Smooth muscle cell (in vitro differentiated cells): ENCODE measurements at regions not wholly inside any gene's neighbourhood (a gene's known extent, or its start where the extent isn't known, plus 50 kb on each side); places are given as distances from the start of the nearest gene placed in this dataset.
"Not testable (repeated sequence)": the region's sequence is repeated elsewhere in the genome, so short reads cannot be mapped to it uniquely, and the experiment has no call there.

Experiments used
- DNase-seq: peaks from one replicate; lab custom pipeline; 2025; ENCODE audit not compliant: unreplicated experiment; lab: John Stamatoyannopoulos, UW
- H2AFZ ChIP-seq: fragments of 200-600 bp; sonication (generic); 2 replicates; pipeline ENCODE4 v1.6.0; 2016; ENCODE audit warnings: antibody characterized with exemption, low read depth, mild to moderate bottlenecking
- H3F3A ChIP-seq: fragments of 200-600 bp; sonication (generic); 2 replicates; pipeline ENCODE4 v1.6.0; 2017; ENCODE audit warnings: antibody characterized with exemption, low read depth
- H3K27ac ChIP-seq: fragments of 200-600 bp; sonication (generic); 2 replicates; pipeline ENCODE4 v1.5.1; 2016; ENCODE audit warnings: low read depth, mild to moderate bottlenecking
- H3K27me3 ChIP-seq: fragments of 200-600 bp; sonication (generic); 2 replicates; pipeline ENCODE4 v1.6.1; 2016; ENCODE audit warnings: low read depth, mild to moderate bottlenecking
- H3K36me3 ChIP-seq: fragments of 200-600 bp; sonication (generic); 2 replicates; pipeline ENCODE4 v1.5.1; 2016; ENCODE audit warnings: low read depth
- H3K4me1 ChIP-seq: fragments of 200-600 bp; sonication (generic); 2 replicates; pipeline ENCODE4 v1.5.1; 2016; ENCODE audit warnings: low read depth
- H3K4me2 ChIP-seq: fragments of 200-600 bp; sonication (generic); 2 replicates; pipeline ENCODE4 v1.6.0; 2016; ENCODE audit warnings: mild to moderate bottlenecking
- H3K4me3 ChIP-seq: fragments of 200-600 bp; sonication (generic); 2 replicates; pipeline ENCODE4 v1.5.1; 2016; ENCODE audit warnings: mild to moderate bottlenecking
- H3K79me2 ChIP-seq: fragments of 200-600 bp; sonication (generic); 2 replicates; pipeline ENCODE4 v1.6.0; 2016; ENCODE audit warnings: low read depth, mild to moderate bottlenecking
- H3K9ac ChIP-seq: fragments of 200-600 bp; sonication (generic); 2 replicates; pipeline ENCODE4 v1.6.0; 2016; ENCODE audit warnings: low read depth
- H3K9me3 ChIP-seq: fragments of 200-600 bp; sonication (generic); replicated peaks from 2 replicates; pipeline ENCODE4 v1.5.1; 2016; ENCODE audit warnings: low read depth
- H4K20me1 ChIP-seq: fragments of 200-600 bp; sonication (generic); 2 replicates; pipeline ENCODE4 v1.6.0; 2016; ENCODE audit warnings: low read depth
- WGBS: methylation state at CpG from one replicate; pipeline ENCODE4 v1.1.7; 2016; ENCODE audit warnings: low lambda C conversion rate; 5-methylcytosine and 5-hydroxymethylcytosine counted together
- TF ChIP-seq, protein P1 (sequence below): fragments of 200-600 bp; sonication (generic); IDR thresholded peaks from 2 replicates; pipeline ENCODE4 v1.5.1; 2017; ENCODE audit warnings: borderline replicate concordance, mild to moderate bottlenecking, antibody characterized with exemption; ENCODE audit not compliant: insufficient read depth, poor library complexity, severe bottlenecking

DNA sequence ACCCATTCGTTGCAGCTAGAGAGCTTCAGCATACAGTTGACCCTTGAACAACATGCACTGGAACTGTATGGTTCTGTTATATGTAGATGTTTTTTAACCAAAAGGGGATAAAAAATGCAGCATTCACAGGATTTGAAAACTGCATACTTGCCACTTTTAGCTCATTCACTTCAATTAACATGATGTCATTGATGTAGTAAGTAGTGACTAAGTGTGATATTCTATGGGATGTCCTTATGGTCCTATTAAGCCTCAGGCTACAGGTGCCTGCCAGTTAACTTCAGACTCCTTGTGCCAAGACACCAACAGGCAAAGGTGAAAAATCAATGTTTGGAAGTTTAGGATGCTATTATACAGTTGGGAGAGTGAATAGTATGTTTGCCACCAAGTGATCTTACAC lies 553.6 kb upstream of the NECTIN3 start:
- peaks cover 8% of the 10 kb centered on the region for H3K4me1 ChIP-seq
- H3F3A ChIP-seq: peaks cover 11% of the 10 kb centered on the region
- H3K4me3 ChIP-seq: no peak overlapping the region
- no peak overlapping the region for H2AFZ ChIP-seq
- no peaks in the 10 kb centered on the region for H3K27me3 ChIP-seq
- H3K9ac ChIP-seq: no peak overlapping the region
- TF ChIP-seq, protein P1, sequence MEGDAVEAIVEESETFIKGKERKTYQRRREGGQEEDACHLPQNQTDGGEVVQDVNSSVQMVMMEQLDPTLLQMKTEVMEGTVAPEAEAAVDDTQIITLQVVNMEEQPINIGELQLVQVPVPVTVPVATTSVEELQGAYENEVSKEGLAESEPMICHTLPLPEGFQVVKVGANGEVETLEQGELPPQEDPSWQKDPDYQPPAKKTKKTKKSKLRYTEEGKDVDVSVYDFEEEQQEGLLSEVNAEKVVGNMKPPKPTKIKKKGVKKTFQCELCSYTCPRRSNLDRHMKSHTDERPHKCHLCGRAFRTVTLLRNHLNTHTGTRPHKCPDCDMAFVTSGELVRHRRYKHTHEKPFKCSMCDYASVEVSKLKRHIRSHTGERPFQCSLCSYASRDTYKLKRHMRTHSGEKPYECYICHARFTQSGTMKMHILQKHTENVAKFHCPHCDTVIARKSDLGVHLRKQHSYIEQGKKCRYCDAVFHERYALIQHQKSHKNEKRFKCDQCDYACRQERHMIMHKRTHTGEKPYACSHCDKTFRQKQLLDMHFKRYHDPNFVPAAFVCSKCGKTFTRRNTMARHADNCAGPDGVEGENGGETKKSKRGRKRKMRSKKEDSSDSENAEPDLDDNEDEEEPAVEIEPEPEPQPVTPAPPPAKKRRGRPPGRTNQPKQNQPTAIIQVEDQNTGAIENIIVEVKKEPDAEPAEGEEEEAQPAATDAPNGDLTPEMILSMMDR: no peak
- no peaks in the 10 kb centered on the region for H4K20me1 ChIP-seq
- H3K79me2 ChIP-seq: no peaks in the 10 kb centered on the region
- H3K27ac ChIP-seq: no peak overlapping the region
- no peaks in the 10 kb centered on the region for H3K36me3 ChIP-seq
- no peaks in the 10 kb centered on the region for H3K9me3 ChIP-seq
- WGBS: 96% methylated on average over 1 of the region's 1 CpG
- DNase-seq: no peak
- H3K4me2 ChIP-seq: no peak overlapping the region

DNA sequence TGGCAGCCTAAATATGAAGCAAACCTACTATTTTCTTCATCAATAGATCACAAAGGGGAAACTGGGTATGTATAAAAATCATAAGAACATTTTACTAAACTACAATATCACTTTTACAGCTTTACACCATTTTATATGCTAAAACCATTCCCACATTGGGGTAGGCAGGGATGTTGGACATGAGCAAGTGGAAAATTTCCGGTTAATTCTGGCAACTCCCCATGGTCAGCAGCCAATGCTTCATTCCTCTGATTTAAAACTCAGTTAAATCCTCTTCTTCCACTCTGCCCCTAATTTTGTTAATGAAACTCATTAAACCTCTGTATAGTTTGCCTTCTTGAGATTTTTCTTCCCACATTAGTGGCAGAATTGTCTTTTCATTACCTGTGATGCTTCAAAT lies 552.5 kb upstream of the NECTIN3 start:
- Histone ChIP-seq H3K27me3 (no peaks in the 10 kb centered on the region), H2AFZ (no peak overlapping the region), H3K36me3 (no peaks in the 10 kb centered on the region), H3K4me3 (no peak overlapping the region), H3K9me3 (no peaks in the 10 kb centered on the region), H3K4me2 (no peak overlapping the region), H4K20me1 (no peaks in the 10 kb centered on the region), H3K27ac (no peak overlapping the region), H3F3A (peaks cover 11% of the 10 kb centered on the region), H3K4me1 (peaks cover 8% of the 10 kb centered on the region), H3K79me2 (no peaks in the 10 kb centered on the region), H3K9ac (no peak overlapping the region)
- TF ChIP-seq, protein P1: no peak
- 95% methylated on average over 1 of the region's 1 CpG for WGBS
- DNase-seq: no peak

DNA sequence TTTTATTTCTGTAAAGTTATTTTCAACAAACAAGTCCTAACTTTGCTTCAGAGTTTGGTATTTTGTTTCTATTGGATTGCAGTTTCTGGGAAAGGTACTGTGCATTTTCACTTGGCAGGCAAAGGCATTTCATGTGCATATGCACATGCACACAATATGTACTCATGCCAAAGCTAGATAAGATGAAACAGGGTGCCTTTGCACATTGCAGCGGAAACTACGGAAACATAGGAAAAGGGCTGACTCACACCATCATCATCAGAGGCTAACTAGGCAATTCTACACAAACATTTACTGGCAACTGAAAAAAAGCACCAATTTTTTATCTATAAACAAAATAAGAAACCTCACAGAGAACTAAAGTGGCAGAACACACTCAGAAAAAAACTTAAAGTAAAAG lies 550.6 kb upstream of the NECTIN3 start:
- peaks cover 11% of the 10 kb centered on the region for H3F3A ChIP-seq
- H3K27me3 ChIP-seq: no peaks in the 10 kb centered on the region
- DNase-seq: no peak
- H3K9ac ChIP-seq: peak overlapping the region; percentile 73
- H3K9me3 ChIP-seq: no peaks in the 10 kb centered on the region
- peak overlapping the region; percentile 87 for H3K27ac ChIP-seq
- H3K4me3 ChIP-seq: no peak overlapping the region
- peak overlapping the region; percentile 36 for H3K4me2 ChIP-seq
- WGBS: 18% methylated on average over 2 of the region's 2 CpGs
- H3K79me2 ChIP-seq: no peaks in the 10 kb centered on the region
- H2AFZ ChIP-seq: peak overlapping the region; percentile 41
- H3K4me1 ChIP-seq: peaks cover 8% of the 10 kb centered on the region
- no peaks in the 10 kb centered on the region for H4K20me1 ChIP-seq
- TF ChIP-seq, protein P1: no peak
- H3K36me3 ChIP-seq: no peaks in the 10 kb centered on the region

DNA sequence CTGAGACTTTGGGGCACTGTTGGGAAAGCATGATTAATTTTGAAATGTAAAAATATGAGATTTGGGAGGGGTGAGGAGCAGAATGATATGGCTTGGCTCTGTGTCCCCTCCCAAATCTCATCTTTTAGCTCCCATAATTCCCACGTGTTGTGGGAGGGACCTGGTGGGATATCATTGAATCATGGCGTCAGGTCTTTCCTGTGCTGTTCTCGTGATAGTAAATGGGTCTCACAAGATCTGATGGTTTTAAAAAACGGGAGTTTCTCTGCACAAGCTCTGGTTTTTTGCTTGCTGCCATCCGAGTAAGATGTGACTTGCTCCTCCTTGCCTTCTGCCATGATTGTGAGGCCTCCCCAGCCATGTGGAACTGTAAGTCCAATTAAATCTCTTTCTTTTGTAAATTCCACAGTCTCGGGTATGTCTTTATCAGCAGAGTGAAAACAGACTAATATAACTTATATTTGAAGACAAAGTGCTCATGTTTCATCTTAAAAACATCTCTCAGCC lies 546.0 kb upstream of the NECTIN3 start:
- H4K20me1 ChIP-seq, H3K9ac ChIP-seq, H2AFZ ChIP-seq, H3K4me3 ChIP-seq, H3K27me3 ChIP-seq, H3K36me3 ChIP-seq, H3K9me3 ChIP-seq, H3K79me2 ChIP-seq, H3K4me2 ChIP-seq, DNase-seq: not testable (repeated sequence)
- Histone ChIP-seq H3K27ac (peak overlapping the region; percentile 99), H3K4me1 (peaks cover 17% of the 10 kb centered on the region), H3F3A (peaks cover 31% of the 10 kb centered on the region)
- 81% methylated on average over 6 of the region's 6 CpGs for WGBS
